HG03066 (cell line): ENCODE measurements at regions not wholly inside any gene's neighbourhood (a gene's known extent, or its start where the extent isn't known, plus 50 kb on each side); places are given as distances from the start of the nearest gene placed in this dataset.

Experiments
- ATAC-seq: cut with Tn5 transposase; IDR thresholded peaks from one replicate; pipeline ENCODE4 v1.9.1; 2021; ENCODE audit warnings: low read depth; ENCODE audit not compliant: unreplicated experiment

DNA sequence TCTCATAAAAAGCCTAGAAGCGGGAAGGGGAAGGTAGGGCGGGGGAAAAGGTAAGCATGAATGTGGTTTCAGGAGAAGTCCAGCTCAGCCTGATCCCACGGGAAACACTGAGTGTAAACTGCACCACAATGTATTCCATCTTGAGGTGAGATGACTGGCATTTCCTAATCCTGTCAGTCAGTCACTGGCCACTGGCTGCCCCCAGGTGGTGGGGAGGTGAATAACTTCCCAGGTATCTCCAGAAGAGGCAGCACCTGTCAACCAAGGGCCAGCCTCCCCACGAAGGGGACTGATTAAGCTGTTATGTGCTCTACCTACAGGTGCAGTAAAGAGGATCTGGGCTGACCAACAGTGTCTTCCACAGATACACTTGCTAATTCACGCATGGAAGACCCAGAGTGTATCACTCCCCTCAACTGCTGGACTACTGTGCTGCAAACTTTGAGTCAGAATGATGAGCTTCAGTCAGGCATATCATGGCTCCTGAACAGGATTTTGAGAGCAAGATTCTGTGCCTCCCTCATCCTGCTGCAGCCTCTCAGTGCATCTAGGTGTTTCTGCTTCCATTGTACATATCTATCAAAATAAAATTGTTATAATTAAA lies 108.5 kb upstream of the CCL2 start:
- ATAC-seq: no peak

DNA sequence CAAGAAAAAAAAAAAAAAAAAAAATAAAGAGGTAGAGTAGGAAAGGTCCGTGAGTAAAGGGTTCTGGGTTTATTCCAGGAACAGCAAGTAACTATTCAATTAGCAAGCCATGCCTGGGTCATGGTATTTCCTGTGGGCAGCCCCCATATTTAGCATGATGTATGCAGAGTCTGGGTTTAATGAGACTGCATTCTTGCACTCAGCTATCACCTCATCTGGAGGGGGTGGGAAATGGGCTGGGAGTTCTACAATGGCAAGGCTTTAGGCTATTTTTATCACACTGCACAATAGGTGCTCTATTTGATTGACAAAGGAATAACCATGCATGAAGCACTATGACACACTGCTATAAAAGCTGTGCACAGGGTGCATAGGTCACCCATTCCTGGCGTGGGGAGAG lies 104.0 kb upstream of the CCL2 start:
- no peak for ATAC-seq

- ATAC-seq: no peak
These were observed 101.1 kb upstream of the CCL2 start for GRCh38 chr17:34153991-34154390.

DNA sequence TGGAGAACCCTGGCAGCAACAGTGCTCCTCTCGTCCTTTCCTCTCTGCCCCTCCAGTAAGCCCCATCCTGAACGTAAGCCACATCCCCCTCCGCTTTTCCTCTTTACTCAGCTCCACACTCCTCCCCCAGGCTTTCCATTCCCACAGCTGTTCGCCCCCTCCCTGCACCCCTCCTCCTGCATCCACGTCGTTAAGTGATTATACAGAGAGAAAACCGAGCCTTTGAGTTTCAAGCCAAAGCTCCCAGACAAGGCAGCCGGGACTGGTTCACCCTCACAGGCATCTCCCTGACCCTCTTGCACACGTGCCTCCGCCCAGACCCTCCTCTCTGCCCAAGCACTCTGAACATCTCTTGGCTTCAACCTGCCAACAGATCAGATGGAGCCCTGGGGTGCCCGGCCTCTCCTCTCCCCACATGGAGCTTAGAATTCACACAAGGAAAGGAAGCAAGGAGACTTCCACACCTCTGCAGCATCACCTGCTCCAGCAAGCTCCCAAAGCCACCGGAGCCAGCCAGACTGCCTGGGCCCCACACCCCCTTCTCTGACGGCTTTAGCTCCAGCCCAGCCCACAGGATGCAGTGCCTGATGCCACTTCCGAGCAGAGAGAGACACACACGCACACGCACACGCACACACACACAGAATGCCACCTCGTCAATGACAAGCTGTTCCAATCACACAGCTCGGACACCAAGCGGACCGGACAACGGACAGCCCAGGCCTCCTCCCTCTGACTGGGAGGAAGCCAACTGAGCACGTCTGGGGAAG lies 99.9 kb upstream of the CCL2 start:
- ATAC-seq: no peak

GRCh38 chr17:34155947-34156346 lies 99.1 kb upstream of the CCL2 start:
- ATAC-seq: no peak

DNA sequence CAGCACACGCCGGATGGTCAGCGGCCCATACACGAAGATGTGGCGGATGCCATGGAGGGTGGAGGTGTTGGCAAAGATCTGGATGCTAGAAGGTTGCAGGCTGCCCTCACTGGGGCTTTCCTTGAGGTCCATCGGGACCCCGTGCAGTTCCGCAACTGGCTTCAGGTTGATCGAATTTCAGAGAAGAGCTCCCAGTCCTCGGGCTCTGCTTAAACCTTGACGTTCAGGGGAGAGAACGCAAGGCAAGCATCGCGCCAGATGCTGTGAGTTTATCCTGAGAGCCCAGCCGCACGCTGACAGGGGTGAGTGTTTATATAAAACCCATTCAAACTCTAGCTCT lies 98.7 kb upstream of the CCL2 start:
- ATAC-seq: no peak

GRCh38 chr17:34156741-34157589 lies 98.1 kb upstream of the CCL2 start:
- no peak for ATAC-seq

DNA sequence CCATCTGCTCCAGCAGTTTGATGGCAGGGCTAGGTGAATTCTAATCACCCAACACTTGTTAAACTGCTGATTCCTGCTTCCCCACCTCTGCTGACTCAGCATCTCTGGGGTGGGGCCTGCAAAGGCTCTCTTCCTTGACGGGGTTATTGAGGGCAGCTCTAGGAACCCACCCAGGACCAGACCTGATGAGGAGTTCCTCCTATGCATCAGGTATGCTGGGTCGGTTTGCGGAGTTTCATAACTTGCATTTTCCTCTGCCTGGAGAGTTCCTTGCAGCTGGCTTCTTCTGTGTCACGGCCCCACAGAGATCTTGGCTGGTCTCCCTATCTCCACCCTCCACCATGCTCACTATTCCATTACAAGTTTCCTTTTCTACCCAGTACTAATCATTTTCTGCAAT lies 93.4 kb upstream of the CCL2 start:
- no peak for ATAC-seq

DNA sequence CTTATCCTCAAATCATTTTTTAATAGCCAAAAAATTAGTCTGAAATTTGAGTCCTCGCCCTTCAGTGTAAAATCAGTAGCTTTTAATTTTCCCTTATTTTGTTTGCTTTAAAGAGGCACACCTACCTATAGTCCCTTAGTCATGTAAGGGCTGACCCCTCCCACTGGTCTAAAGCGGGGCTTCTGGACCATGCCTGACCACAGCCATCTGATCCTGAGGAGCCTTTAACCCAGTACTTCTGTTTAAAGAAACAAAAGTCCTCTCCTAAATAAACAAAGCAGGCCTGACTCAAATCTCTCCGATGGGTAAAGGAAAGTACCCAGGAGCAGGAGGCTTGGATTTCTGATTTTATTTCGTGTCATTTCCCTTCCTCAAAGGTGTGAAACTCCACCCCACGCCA lies 92.0 kb upstream of the CCL2 start:
- ATAC-seq: no peak

- ATAC-seq: no peak
These were observed 91.4 kb upstream of the CCL2 start for GRCh38 chr17:34163646-34164045.

DNA sequence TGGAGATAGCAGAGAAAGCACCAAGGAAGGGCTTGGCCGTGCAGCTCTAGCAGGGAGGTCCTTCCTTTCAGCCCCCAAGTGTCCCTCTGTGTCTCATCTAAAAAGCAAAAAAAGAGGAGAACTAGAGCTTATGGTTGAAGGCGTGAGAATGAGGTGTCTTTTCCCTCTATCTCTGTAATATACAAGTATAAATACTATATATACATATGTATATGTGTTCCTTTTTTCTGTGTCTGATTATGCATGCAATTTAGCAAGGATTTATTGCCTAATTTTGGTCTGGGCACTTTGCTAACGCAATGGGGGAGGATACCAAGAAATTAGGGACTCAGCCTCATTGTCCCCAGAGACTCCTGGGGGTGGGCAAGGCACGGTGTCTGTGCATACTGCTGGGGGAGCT lies 90.2 kb upstream of the CCL2 start:
- ATAC-seq: no peak

DNA sequence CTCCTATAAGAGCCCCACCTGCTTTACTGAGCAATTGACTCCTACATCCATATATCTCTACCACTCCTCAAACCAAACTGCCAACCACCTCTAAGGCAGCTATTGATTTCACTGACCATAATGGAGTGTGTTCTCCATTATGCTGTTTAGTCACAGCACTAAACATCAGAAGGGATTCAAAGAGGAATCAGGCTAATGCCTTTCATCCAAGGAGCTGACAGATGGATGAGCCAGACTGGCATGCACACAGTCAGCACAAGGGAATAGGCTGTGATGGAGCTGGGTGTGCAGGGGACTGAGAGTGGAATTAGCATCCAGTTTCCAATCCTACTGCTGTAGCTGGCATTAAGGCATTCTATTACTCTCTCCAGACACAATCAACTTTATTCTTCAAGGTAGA lies 88.7 kb upstream of the CCL2 start:
- no peak for ATAC-seq

GRCh38 chr17:34167354-34167753 lies 87.7 kb upstream of the CCL2 start:
- no peak for ATAC-seq

DNA sequence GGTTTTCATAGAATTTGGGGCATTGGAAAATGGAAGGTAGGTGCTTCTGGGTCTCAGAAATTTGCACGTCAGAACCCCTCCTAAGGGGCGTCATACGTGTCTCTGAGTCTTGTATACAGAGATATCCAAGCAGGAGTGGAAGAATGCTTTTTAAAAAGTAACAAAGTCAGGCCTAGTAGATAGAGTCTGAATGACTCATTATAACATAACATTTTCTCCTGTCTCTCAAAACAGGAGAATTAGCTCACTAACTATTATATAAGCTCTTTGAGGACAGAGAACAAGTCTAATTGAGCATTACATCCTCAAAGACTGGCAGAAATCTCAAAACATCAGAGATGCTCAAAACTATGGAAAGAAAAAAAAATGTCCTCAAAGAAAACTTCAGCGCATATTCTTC lies 86.1 kb upstream of the CCL2 start:
- ATAC-seq: no peak

- ATAC-seq: no peak
These were observed 85.6 kb upstream of the CCL2 start for GRCh38 chr17:34169496-34169895.

GRCh38 chr17:34171245-34171818 lies 83.8 kb upstream of the CCL2 start:
- no peak for ATAC-seq

DNA sequence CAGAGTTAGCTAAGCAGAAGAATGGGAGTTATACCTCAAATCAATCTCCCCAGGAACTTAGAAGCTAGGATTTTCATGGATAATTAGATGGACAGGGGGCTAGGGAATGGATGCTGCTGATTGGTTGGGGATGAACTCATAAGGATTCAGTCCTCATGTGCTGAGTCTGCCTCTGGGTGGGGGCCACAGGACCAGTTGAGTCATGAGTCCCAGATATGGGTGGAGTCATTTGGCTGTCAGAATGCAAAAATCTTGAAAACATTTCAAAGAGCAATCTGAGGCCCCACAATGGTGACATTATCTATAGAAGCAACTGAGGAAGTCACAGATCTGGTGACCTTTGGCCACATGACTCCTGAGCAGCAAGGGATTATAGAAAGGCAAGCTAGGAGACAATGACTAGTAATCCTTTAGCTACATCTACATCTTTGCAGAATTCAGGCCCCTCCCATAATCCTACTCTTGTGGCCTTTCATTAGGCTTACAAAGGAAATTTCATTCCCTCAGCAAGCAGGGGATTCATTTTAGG lies 82.6 kb upstream of the CCL2 start:
- no peak for ATAC-seq

DNA sequence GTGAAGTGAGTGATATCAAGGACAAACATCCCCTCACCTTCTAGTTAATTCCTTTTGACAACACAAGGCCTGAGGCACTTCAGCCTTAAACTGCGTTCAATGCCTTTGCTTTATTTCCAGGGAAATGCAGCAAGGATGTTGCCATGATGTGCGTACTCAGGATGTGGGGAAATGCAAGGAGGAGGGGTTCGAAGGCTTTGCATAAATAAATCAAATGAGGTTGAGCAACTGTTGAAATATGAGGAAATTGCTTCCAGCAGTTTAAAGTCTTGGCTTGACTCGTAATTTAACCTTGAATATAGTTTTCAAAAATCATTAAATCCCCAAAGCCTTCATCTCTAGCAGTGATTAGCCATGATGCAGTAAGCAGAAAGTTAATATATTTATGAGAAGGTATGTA lies 81.8 kb upstream of the CCL2 start:
- no peak for ATAC-seq

- no peak for ATAC-seq
These were observed 80.6 kb upstream of the CCL2 start for GRCh38 chr17:34174496-34174895.

GRCh38 chr17:34176440-34176839 lies 78.6 kb upstream of the CCL2 start:
- no peak for ATAC-seq

DNA sequence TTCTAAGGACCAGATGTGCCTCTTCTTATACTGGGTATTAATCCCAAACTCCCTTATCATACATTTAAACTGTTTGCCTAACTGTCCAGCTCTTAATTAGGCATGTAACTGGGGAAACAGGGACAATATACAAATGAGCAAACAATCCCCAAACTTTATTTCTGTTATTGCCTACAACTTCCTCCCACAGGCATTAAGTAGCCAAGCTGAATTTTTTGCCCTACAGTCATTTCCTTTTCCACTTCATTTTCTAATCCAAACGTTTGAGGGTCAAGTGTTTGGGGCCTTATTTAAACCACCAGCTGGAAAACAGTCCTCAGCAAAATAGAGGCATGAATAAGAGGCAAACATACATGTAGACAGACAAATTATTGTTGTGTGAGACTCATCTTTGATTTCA lies 77.4 kb upstream of the CCL2 start:
- no peak for ATAC-seq
